Chondrocyte (in vitro differentiated cells): ENCODE measurements at regions not wholly inside any gene's neighbourhood (a gene's known extent, or its start where the extent isn't known, plus 50 kb on each side); places are given as distances from the start of the nearest gene placed in this dataset.

Experiments
- DNase-seq: peaks from one replicate; pipeline ENCODE4 v3.0.0; 2021; ENCODE audit warnings: mixed read lengths, low spot score
- H3K27ac Mint-ChIP-seq: one replicate; pipeline ENCODE4 v1.8.0; 2021; ENCODE audit warnings: mild to moderate bottlenecking, moderate library complexity, mixed read lengths; ENCODE audit not compliant: unreplicated experiment
- H3K27me3 Mint-ChIP-seq: 2 replicates; pipeline ENCODE4 v1.8.0; 2021; ENCODE audit warnings: low read depth, mixed read lengths
- H3K36me3 Mint-ChIP-seq: 2 replicates; pipeline ENCODE4 v1.8.0; 2021; ENCODE audit warnings: low read depth, mixed read lengths
- H3K4me1 Mint-ChIP-seq: 2 replicates; pipeline ENCODE4 v1.8.0; 2021; ENCODE audit warnings: low read depth, mild to moderate bottlenecking, mixed read lengths
- H3K4me3 Mint-ChIP-seq: one replicate; pipeline ENCODE4 v1.8.0; 2021; ENCODE audit warnings: mild to moderate bottlenecking, moderate library complexity, mixed read lengths; ENCODE audit not compliant: unreplicated experiment
- H3K9me3 Mint-ChIP-seq: 2 replicates; pipeline ENCODE4 v1.8.0; 2021; ENCODE audit warnings: low read depth, mixed read lengths
- TF ChIP-seq, protein P1 (sequence below): fragments of 200-600 bp; sonication (generic); IDR thresholded peaks from 2 replicates; pipeline ENCODE4 v1.5.0; 2021; ENCODE audit warnings: antibody characterized with exemption, mild to moderate bottlenecking, moderate library complexity

GRCh38 chr12:67424784-67425183 lies 155.6 kb downstream of the CAND1 start:
- no peak overlapping the region for H3K4me3 Mint-ChIP-seq
- DNase-seq = no peak
- H3K27ac Mint-ChIP-seq = no peak overlapping the region
- TF ChIP-seq, protein P1, sequence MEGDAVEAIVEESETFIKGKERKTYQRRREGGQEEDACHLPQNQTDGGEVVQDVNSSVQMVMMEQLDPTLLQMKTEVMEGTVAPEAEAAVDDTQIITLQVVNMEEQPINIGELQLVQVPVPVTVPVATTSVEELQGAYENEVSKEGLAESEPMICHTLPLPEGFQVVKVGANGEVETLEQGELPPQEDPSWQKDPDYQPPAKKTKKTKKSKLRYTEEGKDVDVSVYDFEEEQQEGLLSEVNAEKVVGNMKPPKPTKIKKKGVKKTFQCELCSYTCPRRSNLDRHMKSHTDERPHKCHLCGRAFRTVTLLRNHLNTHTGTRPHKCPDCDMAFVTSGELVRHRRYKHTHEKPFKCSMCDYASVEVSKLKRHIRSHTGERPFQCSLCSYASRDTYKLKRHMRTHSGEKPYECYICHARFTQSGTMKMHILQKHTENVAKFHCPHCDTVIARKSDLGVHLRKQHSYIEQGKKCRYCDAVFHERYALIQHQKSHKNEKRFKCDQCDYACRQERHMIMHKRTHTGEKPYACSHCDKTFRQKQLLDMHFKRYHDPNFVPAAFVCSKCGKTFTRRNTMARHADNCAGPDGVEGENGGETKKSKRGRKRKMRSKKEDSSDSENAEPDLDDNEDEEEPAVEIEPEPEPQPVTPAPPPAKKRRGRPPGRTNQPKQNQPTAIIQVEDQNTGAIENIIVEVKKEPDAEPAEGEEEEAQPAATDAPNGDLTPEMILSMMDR = no peak
- H3K9me3 Mint-ChIP-seq = no peaks in the 10 kb centered on the region
- peaks cover 1% of the 10 kb centered on the region for H3K36me3 Mint-ChIP-seq
- peaks cover 24% of the 10 kb centered on the region for H3K4me1 Mint-ChIP-seq
- no peaks in the 10 kb centered on the region for H3K27me3 Mint-ChIP-seq

GRCh38 chr12:67425394-67425793 lies 156.2 kb downstream of the CAND1 start:
- H3K9me3 Mint-ChIP-seq = no peaks in the 10 kb centered on the region
- TF ChIP-seq, protein P1 = no peak
- no peaks in the 10 kb centered on the region for H3K27me3 Mint-ChIP-seq
- H3K4me1 Mint-ChIP-seq = peaks cover 28% of the 10 kb centered on the region
- no peak overlapping the region for H3K27ac Mint-ChIP-seq
- no peak overlapping the region for H3K4me3 Mint-ChIP-seq
- H3K36me3 Mint-ChIP-seq = peaks cover 1% of the 10 kb centered on the region
- no peak for DNase-seq

DNA sequence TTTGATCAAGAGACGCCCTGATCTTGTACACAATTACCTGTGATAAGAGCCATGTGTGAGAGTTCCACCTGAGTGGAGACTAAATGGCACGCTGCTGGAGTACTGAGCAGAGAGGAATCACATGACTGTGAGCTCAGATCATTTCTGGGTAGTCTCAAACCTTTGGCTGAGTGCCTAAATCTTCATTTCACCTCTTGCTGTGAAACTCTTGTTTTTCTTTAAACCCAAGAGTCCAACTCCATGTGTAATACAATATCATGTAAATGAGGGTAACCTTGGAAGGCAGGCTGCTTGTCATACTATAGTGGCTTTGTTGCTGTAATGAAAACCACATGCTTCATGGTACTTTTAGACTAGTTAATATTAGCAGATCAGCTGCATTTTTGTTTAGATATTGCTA lies 156.9 kb downstream of the CAND1 start:
- no peak overlapping the region for H3K4me3 Mint-ChIP-seq
- peak overlapping the region; percentile 5 for H3K27ac Mint-ChIP-seq
- TF ChIP-seq, protein P1 = no peak
- no peaks in the 10 kb centered on the region for H3K9me3 Mint-ChIP-seq
- H3K4me1 Mint-ChIP-seq = peaks cover 33% of the 10 kb centered on the region
- H3K36me3 Mint-ChIP-seq = peaks cover 1% of the 10 kb centered on the region
- no peak for DNase-seq
- H3K27me3 Mint-ChIP-seq = no peaks in the 10 kb centered on the region

DNA sequence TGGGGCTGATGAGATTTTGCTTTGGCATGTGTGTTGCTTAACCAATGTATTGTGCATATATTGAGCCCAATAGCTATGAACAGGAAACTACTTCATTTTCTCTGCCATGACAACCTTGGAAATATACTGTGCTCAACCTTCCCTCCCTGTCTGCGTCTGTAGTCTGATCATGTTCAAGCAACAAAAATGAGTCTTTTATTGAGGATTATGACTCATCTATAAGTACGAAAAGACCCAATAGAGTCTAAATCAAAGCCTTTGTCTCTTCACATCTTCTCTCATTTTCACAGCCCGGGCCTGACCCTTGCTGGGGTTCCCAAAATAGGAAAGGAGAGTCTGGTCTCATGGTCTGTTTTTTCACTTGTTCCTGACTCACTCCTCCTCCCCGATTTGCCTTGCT lies 158.2 kb downstream of the CAND1 start:
- H3K4me1 Mint-ChIP-seq = peaks cover 38% of the 10 kb centered on the region

DNA sequence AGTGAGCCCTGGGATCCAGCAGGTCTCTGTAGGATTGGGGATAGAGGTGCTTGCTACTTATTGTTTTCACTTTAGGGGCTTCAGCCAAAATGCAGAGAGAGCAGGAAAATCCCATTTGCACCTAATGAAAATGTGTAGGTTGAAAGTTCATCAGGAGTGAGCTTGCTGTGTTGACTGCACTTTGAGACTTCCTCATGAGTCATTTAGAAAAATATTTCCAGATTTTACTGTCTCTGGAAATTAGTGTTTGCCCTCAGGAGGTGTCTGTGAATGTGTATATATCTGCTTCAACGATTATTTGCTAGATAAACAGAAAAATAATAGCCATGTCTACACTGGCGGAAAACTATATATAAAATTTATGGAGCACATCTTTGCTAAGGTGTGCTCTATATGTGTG lies 159.3 kb downstream of the CAND1 start:
- no peaks in the 10 kb centered on the region for H3K27me3 Mint-ChIP-seq
- H3K9me3 Mint-ChIP-seq = no peaks in the 10 kb centered on the region
- H3K36me3 Mint-ChIP-seq = peaks cover 1% of the 10 kb centered on the region
- H3K4me3 Mint-ChIP-seq = no peak overlapping the region
- TF ChIP-seq, protein P1 = no peak
- DNase-seq = no peak
- peaks cover 38% of the 10 kb centered on the region for H3K4me1 Mint-ChIP-seq
- no peak overlapping the region for H3K27ac Mint-ChIP-seq

More for the DNA sequence above, 158.2 kb downstream of the CAND1 start:
- Mint-ChIP-seq H3K4me3 (no peak overlapping the region), H3K36me3 (peaks cover 1% of the 10 kb centered on the region), H3K27me3 (no peaks in the 10 kb centered on the region), H3K9me3 (no peaks in the 10 kb centered on the region), H3K27ac (no peak overlapping the region)
- no peak for DNase-seq
- TF ChIP-seq, protein P1 = no peak
